ENCODE measurements at regions not wholly inside any gene's neighbourhood (a gene's known extent, or its start where the extent isn't known, plus 50 kb on each side); places are given as distances from the start of the nearest gene placed in this dataset.

DNA sequence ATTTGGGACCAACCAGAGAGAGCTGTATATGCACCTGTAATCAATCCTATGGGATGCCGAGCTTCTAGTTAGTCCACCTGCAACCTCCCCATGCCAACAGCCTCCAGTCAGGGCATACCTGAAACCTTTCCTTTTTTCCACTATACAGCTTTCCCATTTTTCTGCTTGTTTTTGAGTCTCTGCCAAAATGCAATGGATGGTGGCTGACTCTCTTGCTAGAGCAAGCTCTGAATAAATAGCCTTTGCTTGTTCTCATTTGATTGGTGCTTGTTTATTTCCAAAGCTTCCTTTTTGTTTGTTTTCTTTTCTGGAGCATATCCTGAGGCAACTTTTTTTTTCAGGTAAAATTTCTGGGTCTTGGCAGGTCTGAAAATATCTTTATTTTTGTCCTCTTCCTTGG, 58.0 kb upstream of the PLET1 start:
- Mint-ChIP-seq H3K36me3 (peaks cover under 1% of the 10 kb centered on the region), H3K4me1 (peaks cover 56% of the 10 kb centered on the region), H3K4me3 (no peak overlapping the region), H3K27ac (peak overlapping the region; percentile 30), H3K9me3 (peaks cover under 1% of the 10 kb centered on the region), H3K27me3 (ENCODE audit: low read depth) (peaks cover 13% of the 10 kb centered on the region)
- no peak for DNase-seq (ENCODE audit: low spot score in 2 of 2, unreplicated experiment in 2 of 2)
- TF ChIP-seq, protein P1, sequence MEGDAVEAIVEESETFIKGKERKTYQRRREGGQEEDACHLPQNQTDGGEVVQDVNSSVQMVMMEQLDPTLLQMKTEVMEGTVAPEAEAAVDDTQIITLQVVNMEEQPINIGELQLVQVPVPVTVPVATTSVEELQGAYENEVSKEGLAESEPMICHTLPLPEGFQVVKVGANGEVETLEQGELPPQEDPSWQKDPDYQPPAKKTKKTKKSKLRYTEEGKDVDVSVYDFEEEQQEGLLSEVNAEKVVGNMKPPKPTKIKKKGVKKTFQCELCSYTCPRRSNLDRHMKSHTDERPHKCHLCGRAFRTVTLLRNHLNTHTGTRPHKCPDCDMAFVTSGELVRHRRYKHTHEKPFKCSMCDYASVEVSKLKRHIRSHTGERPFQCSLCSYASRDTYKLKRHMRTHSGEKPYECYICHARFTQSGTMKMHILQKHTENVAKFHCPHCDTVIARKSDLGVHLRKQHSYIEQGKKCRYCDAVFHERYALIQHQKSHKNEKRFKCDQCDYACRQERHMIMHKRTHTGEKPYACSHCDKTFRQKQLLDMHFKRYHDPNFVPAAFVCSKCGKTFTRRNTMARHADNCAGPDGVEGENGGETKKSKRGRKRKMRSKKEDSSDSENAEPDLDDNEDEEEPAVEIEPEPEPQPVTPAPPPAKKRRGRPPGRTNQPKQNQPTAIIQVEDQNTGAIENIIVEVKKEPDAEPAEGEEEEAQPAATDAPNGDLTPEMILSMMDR (IDR thresholded peaks at IDR 0.05; ENCODE audit: unreplicated experiment): no peak

DNA sequence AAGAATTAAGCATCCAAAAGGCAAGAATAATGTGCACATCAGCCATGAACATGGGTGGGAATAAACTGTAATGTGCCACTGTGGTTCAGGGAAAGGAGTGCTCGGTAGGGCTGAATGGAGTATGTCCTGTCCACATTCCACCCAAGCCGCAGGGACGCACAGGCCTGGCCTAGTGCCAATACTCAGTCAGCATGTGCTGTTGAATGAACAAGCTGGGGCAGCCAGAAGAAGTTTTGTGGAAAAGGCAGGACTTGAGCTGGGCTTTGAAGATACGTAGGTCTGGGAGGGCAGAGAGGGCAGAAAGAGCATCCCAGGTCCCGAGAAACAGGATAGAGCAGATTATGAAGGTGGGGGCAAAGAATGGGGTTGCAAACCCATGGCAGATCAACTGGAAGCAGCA, 60.0 kb upstream of the PLET1 start:
- peaks cover 3% of the 10 kb centered on the region for H3K36me3 Mint-ChIP-seq
- H3K4me1 Mint-ChIP-seq: peaks cover 56% of the 10 kb centered on the region
- H3K27me3 Mint-ChIP-seq (ENCODE audit: low read depth): peaks cover 5% of the 10 kb centered on the region
- no peak overlapping the region for H3K4me3 Mint-ChIP-seq
- H3K27ac Mint-ChIP-seq: peak overlapping the region; percentile 23
- peaks cover 4% of the 10 kb centered on the region for H3K9me3 Mint-ChIP-seq
- TF ChIP-seq, protein P1 (IDR thresholded peaks at IDR 0.05; ENCODE audit: unreplicated experiment): no peak
- DNase-seq (ENCODE audit: low spot score in 2 of 2, unreplicated experiment in 2 of 2): peak; percentile 69 to 82

DNA sequence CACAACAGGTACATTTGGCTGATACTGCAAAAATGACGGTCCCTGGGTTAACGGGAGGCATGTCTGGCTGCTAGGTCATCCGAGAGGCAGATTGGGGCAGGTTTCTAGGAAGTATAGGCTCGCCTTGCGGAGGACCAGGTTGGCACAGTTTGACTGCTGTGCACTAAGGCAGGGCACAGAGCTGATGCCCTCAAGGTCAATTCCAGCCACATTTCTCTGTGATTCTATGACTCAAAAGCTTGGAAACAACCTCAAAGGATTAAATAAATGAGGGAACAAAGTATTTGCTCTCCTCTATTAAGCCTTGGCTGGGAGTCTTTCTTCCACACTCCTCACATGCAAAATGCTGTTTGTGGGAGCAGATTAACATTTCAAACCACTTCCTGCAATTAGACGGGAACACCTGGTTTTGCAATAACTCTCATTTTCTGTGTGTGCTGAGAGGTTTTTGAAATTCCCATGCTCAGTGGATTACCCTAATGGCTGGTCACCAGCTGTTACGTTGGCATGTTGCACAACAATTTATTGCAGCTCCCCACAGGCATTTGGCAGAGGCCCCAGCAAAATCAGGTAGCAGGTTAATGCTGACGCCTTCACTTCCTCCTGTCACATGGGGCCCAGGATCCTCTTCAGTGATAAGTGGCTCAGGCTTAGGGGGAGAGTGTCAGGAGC, 61.0 kb upstream of the PLET1 start:
- no peak overlapping the region for H3K4me3 Mint-ChIP-seq
- no peak overlapping the region for H3K27ac Mint-ChIP-seq
- H3K9me3 Mint-ChIP-seq: peaks cover 8% of the 10 kb centered on the region
- H3K4me1 Mint-ChIP-seq: peaks cover 56% of the 10 kb centered on the region
- no peak for DNase-seq (ENCODE audit: low spot score in 2 of 2, unreplicated experiment in 2 of 2)
- TF ChIP-seq, protein P1 (IDR thresholded peaks at IDR 0.05; ENCODE audit: unreplicated experiment): no peak
- H3K36me3 Mint-ChIP-seq: peaks cover 3% of the 10 kb centered on the region
- H3K27me3 Mint-ChIP-seq (ENCODE audit: low read depth): peaks cover 1% of the 10 kb centered on the region

DNA sequence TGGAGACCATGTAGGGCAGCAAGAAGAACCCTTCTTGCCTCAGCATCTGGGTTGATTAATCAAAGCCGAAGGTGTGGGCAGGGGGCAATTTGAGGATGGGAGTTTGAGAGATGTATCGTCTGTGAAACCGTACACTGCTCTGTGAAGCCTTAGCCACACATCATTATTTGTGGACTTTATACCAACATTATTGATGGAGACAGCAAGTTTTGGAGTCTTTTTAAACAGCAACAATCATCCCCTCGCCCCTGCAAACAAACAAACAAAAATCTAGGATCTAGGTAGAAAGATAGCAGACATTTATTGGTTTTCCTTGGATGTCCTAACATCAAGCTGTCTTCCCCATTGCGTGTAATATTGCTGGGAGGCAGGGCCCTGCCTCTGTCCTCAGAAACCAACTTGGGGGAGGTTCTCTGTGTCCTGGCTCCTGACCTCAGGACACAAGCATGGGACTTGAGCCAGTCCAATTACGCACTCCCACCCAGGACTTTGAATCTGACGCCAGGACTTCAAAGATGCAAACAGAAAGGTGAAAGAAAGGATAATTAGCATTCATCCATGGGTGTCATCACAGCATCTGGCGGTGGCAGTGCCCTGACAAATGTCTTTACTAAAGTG, 61.6 kb upstream of the PLET1 start:
- no peak for DNase-seq (ENCODE audit: low spot score in 2 of 2, unreplicated experiment in 2 of 2)
- Mint-ChIP-seq H3K36me3 (peaks cover 3% of the 10 kb centered on the region), H3K9me3 (peaks cover 14% of the 10 kb centered on the region), H3K27ac (no peak overlapping the region), H3K4me3 (no peak overlapping the region), H3K27me3 (ENCODE audit: low read depth) (no peaks in the 10 kb centered on the region), H3K4me1 (peaks cover 49% of the 10 kb centered on the region)
- TF ChIP-seq, protein P1 (IDR thresholded peaks at IDR 0.05; ENCODE audit: unreplicated experiment): no peak

DNA sequence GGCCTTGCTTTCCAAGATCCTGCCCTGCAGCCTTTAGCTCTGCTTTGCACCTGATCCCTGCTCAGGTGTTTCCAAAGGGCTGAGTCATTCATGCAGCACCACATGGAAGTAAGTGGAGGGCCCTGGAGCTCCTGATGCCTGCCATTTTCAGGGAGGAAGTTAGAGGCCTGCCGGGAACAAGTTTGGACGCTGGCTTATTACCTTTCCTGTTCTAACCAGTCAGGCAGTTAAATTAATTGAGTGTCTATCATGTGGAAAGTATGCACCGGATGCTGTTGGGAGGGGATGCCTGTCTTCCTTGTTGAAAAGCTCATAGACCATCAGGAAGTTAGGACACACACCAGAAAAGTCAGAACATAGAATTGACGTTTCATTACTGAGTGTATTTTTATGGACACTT, 73.7 kb upstream of the PLET1 start:
- TF ChIP-seq, protein P1 (IDR thresholded peaks at IDR 0.05; ENCODE audit: unreplicated experiment): no peak
- Mint-ChIP-seq H3K4me3 (no peak overlapping the region), H3K36me3 (peaks cover 10% of the 10 kb centered on the region), H3K27me3 (ENCODE audit: low read depth) (peaks cover 12% of the 10 kb centered on the region), H3K27ac (no peak overlapping the region), H3K9me3 (peaks cover 11% of the 10 kb centered on the region), H3K4me1 (peaks cover 15% of the 10 kb centered on the region)
- no peak for DNase-seq (ENCODE audit: low spot score in 2 of 2, unreplicated experiment in 2 of 2)

Measured in mesothelial cell of epicardium (in vitro differentiated cells).